ENCODE measurements at regions not wholly inside any gene's neighbourhood (a gene's known extent, or its start where the extent isn't known, plus 50 kb on each side); places are given as distances from the start of the nearest gene placed in this dataset.
A peak's percentile ranks its signal among the peaks of the same experiment; 100 is the strongest.

DNA sequence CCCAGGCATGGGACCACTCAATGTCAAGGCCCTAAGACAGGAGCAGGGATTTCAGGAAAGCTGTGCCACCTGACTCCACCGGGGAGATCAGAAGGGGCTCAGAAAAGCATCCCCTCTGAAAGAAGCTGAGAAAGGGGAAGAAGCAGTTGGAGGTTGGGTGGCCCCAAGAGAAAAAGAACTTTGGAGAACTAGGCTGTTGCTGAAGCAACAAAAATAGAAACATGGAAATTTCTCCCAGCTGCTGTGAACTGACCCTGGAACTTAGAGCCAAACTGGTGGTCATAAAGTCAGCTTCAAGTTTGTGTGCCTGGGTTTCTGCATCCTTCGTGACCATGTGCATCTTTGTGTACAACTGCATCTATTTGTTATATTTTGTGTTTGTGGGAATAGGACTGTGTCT, 534.5 kb downstream of the MAFB start:
- TF ChIP-seq, protein P1, sequence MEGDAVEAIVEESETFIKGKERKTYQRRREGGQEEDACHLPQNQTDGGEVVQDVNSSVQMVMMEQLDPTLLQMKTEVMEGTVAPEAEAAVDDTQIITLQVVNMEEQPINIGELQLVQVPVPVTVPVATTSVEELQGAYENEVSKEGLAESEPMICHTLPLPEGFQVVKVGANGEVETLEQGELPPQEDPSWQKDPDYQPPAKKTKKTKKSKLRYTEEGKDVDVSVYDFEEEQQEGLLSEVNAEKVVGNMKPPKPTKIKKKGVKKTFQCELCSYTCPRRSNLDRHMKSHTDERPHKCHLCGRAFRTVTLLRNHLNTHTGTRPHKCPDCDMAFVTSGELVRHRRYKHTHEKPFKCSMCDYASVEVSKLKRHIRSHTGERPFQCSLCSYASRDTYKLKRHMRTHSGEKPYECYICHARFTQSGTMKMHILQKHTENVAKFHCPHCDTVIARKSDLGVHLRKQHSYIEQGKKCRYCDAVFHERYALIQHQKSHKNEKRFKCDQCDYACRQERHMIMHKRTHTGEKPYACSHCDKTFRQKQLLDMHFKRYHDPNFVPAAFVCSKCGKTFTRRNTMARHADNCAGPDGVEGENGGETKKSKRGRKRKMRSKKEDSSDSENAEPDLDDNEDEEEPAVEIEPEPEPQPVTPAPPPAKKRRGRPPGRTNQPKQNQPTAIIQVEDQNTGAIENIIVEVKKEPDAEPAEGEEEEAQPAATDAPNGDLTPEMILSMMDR (IDR thresholded peaks at IDR 0.05; ENCODE audit: borderline replicate concordance, extremely low read depth, insufficient read depth), result no peak

DNA sequence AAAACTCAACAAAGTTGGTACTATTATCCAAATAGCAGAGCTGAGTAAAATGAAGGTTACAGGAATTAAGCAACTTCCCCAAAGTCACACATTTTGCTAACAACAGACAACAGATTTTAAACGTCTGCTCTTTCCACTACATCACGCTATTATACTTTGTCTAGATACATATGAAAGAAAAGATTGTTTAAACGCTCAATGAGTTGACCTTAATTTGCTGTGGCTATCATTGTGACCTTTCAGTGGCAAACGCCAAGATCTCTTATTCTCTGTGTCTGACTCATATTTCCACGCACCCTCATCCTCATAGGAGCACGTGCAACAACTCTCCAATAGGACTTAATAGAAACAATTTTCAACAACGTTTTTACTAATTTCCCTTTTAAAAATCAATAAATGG, 540.1 kb downstream of the MAFB start:
- Histone ChIP-seq H3K9me3 (ENCODE audit: control insufficient read depth in 2 of 3, insufficient read depth in 1 of 3, low read length in 3 of 3) (peaks cover 0 to 2% (median 0%) of the 10 kb centered on the region in 3 donors), H3K4me3 (ENCODE audit: low read length in 3 of 3) (no peak overlapping the region), H3K9ac (ENCODE audit: low read length in 3 of 3) (no peak overlapping the region), H3K36me3 (ENCODE audit: control insufficient read depth in 2 of 3, insufficient read depth in 3 of 3, low read length in 3 of 3) (no peaks in the 10 kb centered on the region), H3K4me1 (ENCODE audit: control insufficient read depth in 2 of 3, insufficient read depth in 2 of 3, low read depth in 1 of 3, low read length in 3 of 3) (no peaks in the 10 kb centered on the region), H3K27me3 (ENCODE audit: control insufficient read depth, insufficient read depth, low read length) (no peaks in the 10 kb centered on the region), H3K27ac (ENCODE audit: low read depth in 2 of 2, low read length in 2 of 2) (no peak overlapping the region)
- DNase-seq (no peak), FAIRE-seq (no peak)
- TF ChIP-seq, protein P1 (IDR thresholded peaks at IDR 0.05; ENCODE audit: borderline replicate concordance, extremely low read depth, insufficient read depth), result no peak
- intact Hi-C loops (cut with DNase I), result no loop called here

More for the DNA sequence above, 534.5 kb downstream of the MAFB start:
- Histone ChIP-seq H3K9me3 (ENCODE audit: control insufficient read depth in 2 of 3, insufficient read depth in 1 of 3, low read length in 3 of 3) (no peaks in the 10 kb centered on the region), H3K27ac (ENCODE audit: low read depth in 2 of 2, low read length in 2 of 2) (no peak overlapping the region), H3K27me3 (ENCODE audit: control insufficient read depth, insufficient read depth, low read length) (no peaks in the 10 kb centered on the region), H3K9ac (ENCODE audit: low read length in 3 of 3) (no peak overlapping the region), H3K36me3 (ENCODE audit: control insufficient read depth in 2 of 3, insufficient read depth in 3 of 3, low read length in 3 of 3) (no peaks in the 10 kb centered on the region), H3K4me1 (ENCODE audit: control insufficient read depth in 2 of 3, insufficient read depth in 2 of 3, low read depth in 1 of 3, low read length in 3 of 3) (no peaks in the 10 kb centered on the region), H3K4me3 (ENCODE audit: low read length in 3 of 3) (no peak overlapping the region)
- FAIRE-seq, result no peak
- intact Hi-C loops (cut with DNase I), result no loop called here
- no peak for DNase-seq

DNA sequence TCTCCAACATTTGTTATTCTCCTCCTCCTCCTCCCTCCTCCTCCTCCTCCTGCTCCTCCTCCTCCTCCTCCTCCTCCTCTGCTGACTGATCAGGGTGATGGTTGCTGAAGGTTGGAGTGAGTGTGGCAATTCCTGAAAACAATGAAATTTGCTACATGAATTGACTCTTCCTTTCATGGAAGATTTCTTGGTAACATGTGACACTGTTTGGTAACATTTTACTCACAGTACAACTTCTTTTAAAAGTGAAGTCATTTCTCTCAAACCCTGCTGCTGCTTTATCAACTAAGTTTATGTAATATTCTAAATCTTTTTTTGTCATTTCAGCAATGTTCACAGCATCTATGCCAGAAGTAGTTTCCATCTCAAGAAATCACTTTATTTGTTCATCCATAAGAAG, 543.0 kb downstream of the MAFB start:
- FAIRE-seq, result no peak
- intact Hi-C loops (cut with DNase I), result no loop called here
- DNase-seq, result no peak
- no peak overlapping the region for H3K9ac ChIP-seq (ENCODE audit: low read length in 3 of 3)
- H3K36me3 ChIP-seq (ENCODE audit: control insufficient read depth in 2 of 3, insufficient read depth in 3 of 3, low read length in 3 of 3), result no peaks in the 10 kb centered on the region
- peaks cover 0 to 2% (median 0%) of the 10 kb centered on the region in 3 donors for H3K9me3 ChIP-seq (ENCODE audit: control insufficient read depth in 2 of 3, insufficient read depth in 1 of 3, low read length in 3 of 3)
- H3K4me1 ChIP-seq (ENCODE audit: control insufficient read depth in 2 of 3, insufficient read depth in 2 of 3, low read depth in 1 of 3, low read length in 3 of 3), result no peaks in the 10 kb centered on the region
- no peak overlapping the region for H3K27ac ChIP-seq (ENCODE audit: low read depth in 2 of 2, low read length in 2 of 2)
- H3K27me3 ChIP-seq (ENCODE audit: control insufficient read depth, insufficient read depth, low read length), result no peaks in the 10 kb centered on the region
- TF ChIP-seq, protein P1 (IDR thresholded peaks at IDR 0.05; ENCODE audit: borderline replicate concordance, extremely low read depth, insufficient read depth), result no peak
- H3K4me3 ChIP-seq (ENCODE audit: low read length in 3 of 3), result no peak overlapping the region

DNA sequence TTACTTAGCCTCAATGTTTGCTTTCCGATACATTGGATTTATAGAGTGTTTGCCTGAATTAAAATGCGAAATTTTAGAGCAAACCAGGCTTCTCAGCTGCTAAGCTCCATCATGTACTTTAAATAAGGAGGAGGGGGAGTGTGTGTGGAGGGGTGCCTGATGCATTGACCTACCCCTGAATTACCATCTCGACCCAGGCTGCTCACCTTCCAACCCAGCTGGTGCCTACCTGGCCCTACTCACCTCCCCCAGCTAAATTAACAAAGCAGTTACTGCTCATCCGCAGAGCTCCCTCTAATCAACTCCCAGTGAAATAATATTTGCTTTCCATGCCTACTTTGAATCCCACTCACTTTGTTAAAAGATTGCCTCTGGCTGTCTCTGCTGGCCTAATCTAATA, 544.5 kb downstream of the MAFB start:
- H3K36me3 ChIP-seq (ENCODE audit: control insufficient read depth in 2 of 3, insufficient read depth in 3 of 3, low read length in 3 of 3), result no peaks in the 10 kb centered on the region
- no peaks in the 10 kb centered on the region for H3K27me3 ChIP-seq (ENCODE audit: control insufficient read depth, insufficient read depth, low read length)
- intact Hi-C loops (cut with DNase I), result no loop called here
- TF ChIP-seq, protein P1 (IDR thresholded peaks at IDR 0.05; ENCODE audit: borderline replicate concordance, extremely low read depth, insufficient read depth), result no peak
- H3K4me3 ChIP-seq (ENCODE audit: low read length in 3 of 3), result no peak overlapping the region
- no peak overlapping the region for H3K9ac ChIP-seq (ENCODE audit: low read length in 3 of 3)
- no peak for FAIRE-seq
- no peak overlapping the region for H3K27ac ChIP-seq (ENCODE audit: low read depth in 2 of 2, low read length in 2 of 2)
- peaks cover 0 to 2% (median 0%) of the 10 kb centered on the region in 3 donors for H3K9me3 ChIP-seq (ENCODE audit: control insufficient read depth in 2 of 3, insufficient read depth in 1 of 3, low read length in 3 of 3)
- H3K4me1 ChIP-seq (ENCODE audit: control insufficient read depth in 2 of 3, insufficient read depth in 2 of 3, low read depth in 1 of 3, low read length in 3 of 3), result no peaks in the 10 kb centered on the region
- DNase-seq, result peak in 4 of 5 donors; percentile 19 to 48 (median 38)

Measured in kidney (tissue), 13 donors.